K562 (cell line): ENCODE measurements at regions not wholly inside any gene's neighbourhood (a gene's known extent, or its start where the extent isn't known, plus 50 kb on each side); places are given as distances from the start of the nearest gene placed in this dataset.

Experiments
- ATAC-seq: fragments of 200-7000 bp; cut with Tn5 transposase; 3 replicates; pipeline ENCODE4 v1.9.1; 2020; ENCODE audit warnings: moderate library complexity
- BruUV-seq: library from RNA; stranded (reverse); fragments of 400-500 nt; replicated peaks from 2 replicates; lab custom pipeline; 2021; lab: Mats Ljungman, UMichigan
- CTCF ChIA-PET: fragments of 300-600 bp; formaldehyde crosslinking; extraction: SDS; loops from one replicate; lab custom pipeline; 2021; ENCODE audit warnings: low intra/inter-chr PET ratio; lab: Yijun Ruan, JAX
- POLR2A ChIA-PET: fragments of 300-600, 350-650 bp; sonication (Branson Sonifier 250); formaldehyde crosslinking; extraction: SDS; loops from one replicate; lab custom pipeline; 2021; ENCODE audit warnings: antibody characterized with exemption, inconsistent platforms; lab: Yijun Ruan, JAX
- DNase-seq, 4 experiments: peaks; one replicate each; pipeline versions ENCODE4 v3.0.0 to v3.0.0-alpha.2; 2011 to 2018; ENCODE audit warnings: low spot score in 3 of 4, mixed read lengths in 3 of 4; ENCODE audit errors: extremely low read depth in 1 of 4
- FAIRE-seq: peaks from 2 replicates; lab custom pipeline; 2011; peaks lifted over from hg19 to GRCh38; lab: Jason Lieb, UNC
- H2AFZ ChIP-seq: 2 replicates; pipeline ENCODE4 v1.6.0; 2011; ENCODE audit warnings: low read depth, low read length, control low read depth, inconsistent platforms
- H3K27ac ChIP-seq: fragments of 200-600 bp; 3 replicates; pipeline ENCODE4 v1.8.0; 2011; ENCODE audit warnings: low read depth, mild to moderate bottlenecking, control low read depth, inconsistent platforms, low read length, moderate library complexity, mixed read lengths; ENCODE audit errors: extremely low read depth
- H3K27me3 ChIP-seq, 2 experiments: fragments of 300-600 bp in 1 of 2; 2 replicates in 1 of 2; 3 replicates in 1 of 2; pipeline versions ENCODE4 v1.6.0 to v1.8.0; 2011; ENCODE audit warnings: inconsistent platforms in 2 of 2, low read length in 2 of 2, mild to moderate bottlenecking in 1 of 2, mixed read lengths in 1 of 2, moderate library complexity in 1 of 2; ENCODE audit not compliant: control insufficient read depth in 2 of 2, insufficient read depth in 2 of 2
- H3K36me3 ChIP-seq: fragments of 300-600 bp; 3 replicates; pipeline ENCODE4 v1.8.0; 2011; ENCODE audit warnings: mild to moderate bottlenecking, low read length, inconsistent platforms; ENCODE audit not compliant: control insufficient read depth, insufficient read depth
- H3K4me1 ChIP-seq, 2 experiments: fragments of 200-600 bp in 1 of 2; replicated peaks in 1 of 2; 2 replicates in 1 of 2; 3 replicates in 1 of 2; pipeline versions ENCODE4 v1.5.1 to v1.8.0; 2011; ENCODE audit warnings: inconsistent platforms in 2 of 2, low read length in 2 of 2, mild to moderate bottlenecking in 1 of 2, mixed read lengths in 1 of 2, moderate library complexity in 1 of 2; ENCODE audit not compliant: control insufficient read depth in 2 of 2, insufficient read depth in 2 of 2
- H3K4me2 ChIP-seq: 2 replicates; pipeline ENCODE4 v1.6.1; 2011; ENCODE audit warnings: low read length, control low read depth, inconsistent platforms, mixed read lengths; ENCODE audit not compliant: insufficient read depth
- H3K4me3 ChIP-seq: fragments of 200-600 bp; sonication (generic), shearing (Covaris generic); 2 replicates; pipeline ENCODE4 v1.5.1; 2016; ENCODE audit warnings: control low read depth, inconsistent platforms
- H3K79me2 ChIP-seq: fragments of 200-600 bp; 3 replicates; pipeline ENCODE4 v1.8.0; 2011; ENCODE audit warnings: low read length, inconsistent platforms; ENCODE audit not compliant: control insufficient read depth, insufficient read depth
- H3K9ac ChIP-seq, 2 experiments: 2 replicates each; pipeline versions ENCODE4 v1.6.0 to v1.6.1; 2011; ENCODE audit warnings: low read depth in 2 of 2, low read length in 2 of 2, control low read depth in 1 of 2, inconsistent platforms in 1 of 2, mild to moderate bottlenecking in 1 of 2, mixed read lengths in 1 of 2; ENCODE audit not compliant: insufficient read depth in 1 of 2
- H3K9me1 ChIP-seq: one replicate; pipeline ENCODE4 v1.6.0; 2011; ENCODE audit warnings: inconsistent platforms, mild to moderate bottlenecking, low read length, moderate library complexity; ENCODE audit not compliant: control insufficient read depth, insufficient read depth
- H3K9me3 ChIP-seq: replicated peaks from 2 replicates; pipeline ENCODE4 v1.5.1; 2011; ENCODE audit warnings: low read depth, low read length, inconsistent platforms; ENCODE audit not compliant: control insufficient read depth, insufficient read depth
- H4K20me1 ChIP-seq: replicated peaks from 2 replicates; pipeline ENCODE4 v1.6.1; 2011; ENCODE audit warnings: low read length, inconsistent platforms, mixed read lengths; ENCODE audit not compliant: control insufficient read depth, insufficient read depth
- CHCHD3 ChIP-seq: fragments of 250-450 bp; sonication (Bioruptor Pico); IDR thresholded peaks from 2 replicates; pipeline ENCODE4 v2.1.2; 2022; ENCODE audit warnings: mild to moderate bottlenecking
- ELF1 ChIP-seq: fragments of 200-800 bp; sonication (Bioruptor generic); IDR thresholded peaks from 2 replicates; pipeline ENCODE4 v1.6.1; 2016; ENCODE audit warnings: missing genetic modification characterization, missing compliant biosample characterization
- ELF2 ChIP-seq: fragments of 250-450 bp; sonication (Bioruptor Pico); IDR thresholded peaks from 2 replicates; pipeline ENCODE4 v1.5.0; 2021; ENCODE audit warnings: mild to moderate bottlenecking
- HDAC6 ChIP-seq: IDR thresholded peaks from 2 replicates; pipeline ENCODE4 v1.6.1; 2012; ENCODE audit warnings: low read depth, mild to moderate bottlenecking, control low read depth, inconsistent platforms, low read length, moderate library complexity
- HMGN3 ChIP-seq: IDR thresholded peaks from 2 replicates; pipeline ENCODE4 v1.6.1; 2011; ENCODE audit warnings: borderline replicate concordance, low read depth, mild to moderate bottlenecking, mixed read lengths, low read length; ENCODE audit not compliant: insufficient read length; ENCODE audit errors: extremely low read depth
- KDM1A ChIP-seq, 2 experiments: fragments of 450-650 bp; IDR thresholded peaks; 2 replicates each; pipeline ENCODE4 v1.6.1; 2016; ENCODE audit warnings: mild to moderate bottlenecking in 2 of 2
- KDM4B ChIP-seq, 2 experiments: fragments of 450-650 bp in 1 of 2; sonication (generic) in 1 of 2; IDR thresholded peaks; 2 replicates each; pipeline ENCODE4 v1.6.1; 2016 to 2017; ENCODE audit warnings: borderline replicate concordance in 2 of 2, antibody characterized with exemption in 1 of 2, low read depth in 1 of 2, mild to moderate bottlenecking in 1 of 2
- SMARCA5 ChIP-seq: fragments of 450-650 bp; IDR thresholded peaks from 2 replicates; pipeline ENCODE4 v1.6.1; 2016
- SMARCB1 ChIP-seq: IDR thresholded peaks from 2 replicates; pipeline ENCODE4 v1.6.1; 2011; ENCODE audit warnings: improper control_type of control experiment, low read depth; ENCODE audit not compliant: insufficient read length
- TEAD1 ChIP-seq, 2 experiments: fragments of 450-650 bp in 1 of 2; sonication (generic) in 1 of 2; formaldehyde crosslinking; IDR thresholded peaks; 2 replicates each; pipeline versions ENCODE4 v1.4.0 to v1.8.0; 2020 to 2022; ENCODE audit warnings: mild to moderate bottlenecking in 2 of 2, missing genetic modification reagents in 1 of 2
- TGIF2 ChIP-seq: sonication (generic); formaldehyde crosslinking; IDR thresholded peaks from 2 replicates; pipeline ENCODE4 v1.8.1; 2022; ENCODE audit warnings: mild to moderate bottlenecking, missing genetic modification reagents, moderate library complexity
- ZNF699 ChIP-seq: fragments of 250-450 bp; sonication (Bioruptor Pico); IDR thresholded peaks from 2 replicates; pipeline ENCODE4 v1.8.0; 2021; ENCODE audit warnings: mild to moderate bottlenecking, moderate library complexity; ENCODE audit not compliant: insufficient replicate concordance
- ZSCAN32 ChIP-seq: fragments of 450-650 bp; formaldehyde crosslinking; IDR thresholded peaks from 2 replicates; pipeline ENCODE4 v1.4.0; 2020; ENCODE audit warnings: mild to moderate bottlenecking, moderate library complexity
- WGBS: fragments of 100-300 bp; shearing (Covaris generic); methylation state at CpG from one replicate; pipeline ENCODE4 v1.1.6; 2016; ENCODE audit warnings: low coverage, mixed read lengths; ENCODE audit not compliant: insufficient coverage; ENCODE audit errors: missing lambda C conversion rate; 5-methylcytosine and 5-hydroxymethylcytosine counted together
- in situ Hi-C: fragments of 300-500 bp; cut with MboI; formaldehyde crosslinking; loops from 4 replicates; pipeline ENCODE4 v1.15.0; 2018; ENCODE audit warnings: inconsistent platforms, mixed read lengths
- intact Hi-C: fragments of 100-400 bp; cut with micrococcal nuclease; formaldehyde crosslinking; loops from 2 replicates; pipeline ENCODE4 v1.14.2; 2022
- TF ChIP-seq, protein P1 (sequence below): fragments of 200-800 bp; sonication (Bioruptor generic); IDR thresholded peaks from 2 replicates; pipeline ENCODE4 v1.6.1; 2016; ENCODE audit warnings: missing genetic modification characterization, missing compliant biosample characterization

DNA sequence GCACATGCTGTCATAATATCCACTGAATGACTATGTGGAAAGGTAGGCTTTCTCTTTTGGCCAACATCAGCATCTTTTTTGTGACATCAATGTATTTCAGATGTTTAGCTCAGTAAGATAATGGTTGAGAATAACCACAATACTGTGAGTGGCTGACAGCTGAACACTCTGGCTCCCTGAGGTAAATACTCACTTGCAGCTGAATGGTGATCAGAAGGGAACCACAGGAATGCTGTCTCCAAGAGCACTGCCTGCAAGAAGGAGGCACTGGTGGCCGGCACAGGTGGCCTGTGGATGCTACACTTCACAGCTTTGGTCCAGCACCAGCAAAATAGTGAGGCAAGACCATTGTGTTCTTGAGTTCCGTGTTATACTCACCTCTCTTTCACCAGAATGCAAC, 118.7 kb upstream of the PPM1J start:
- H3K4me2 ChIP-seq = no peak overlapping the region
- H3K36me3 ChIP-seq = no peaks in the 10 kb centered on the region
- CTCF ChIA-PET = no interaction called here
- H4K20me1 ChIP-seq = no peaks in the 10 kb centered on the region
- intact Hi-C loops = no loop called here
- no peaks in the 10 kb centered on the region for H3K79me2 ChIP-seq
- H2AFZ ChIP-seq = no peak overlapping the region
- DNase-seq (no peak), FAIRE-seq (no peak)
- H3K9me3 ChIP-seq = no peaks in the 10 kb centered on the region
- BruUV-seq = no TSS peak
- H3K9me1 ChIP-seq = no peaks in the 10 kb centered on the region
- no peak overlapping the region for H3K9ac ChIP-seq
- 11% methylated on average over 2 of the region's 2 CpGs for WGBS
- H3K4me1 ChIP-seq = no peaks in the 10 kb centered on the region; a peak in 1 of 5 replicates
- TF ChIP-seq HMGN3 = no peak
- TF ChIP-seq CHCHD3 = no peak
- TF ChIP-seq ZNF699 (CRISPR knock-in tag) = no peak
- TF ChIP-seq TGIF2 (CRISPR knock-in tag) = no peak
- TF ChIP-seq ZSCAN32 (CRISPR knock-in tag) = no peak
- no peak for TF ChIP-seq SMARCB1
- no peak for TF ChIP-seq HDAC6
- no peak for TF ChIP-seq SMARCA5
- TF ChIP-seq ELF2 (CRISPR knock-in tag) = no peak
- TF ChIP-seq KDM1A (IDR thresholded peaks at IDR 0.05) = no peak
- TF ChIP-seq TEAD1 (CRISPR knock-in tag; IDR thresholded peaks at IDR 0.05) = no peak
- no peak for TF ChIP-seq ELF1 (tag)
- TF ChIP-seq, protein P1, sequence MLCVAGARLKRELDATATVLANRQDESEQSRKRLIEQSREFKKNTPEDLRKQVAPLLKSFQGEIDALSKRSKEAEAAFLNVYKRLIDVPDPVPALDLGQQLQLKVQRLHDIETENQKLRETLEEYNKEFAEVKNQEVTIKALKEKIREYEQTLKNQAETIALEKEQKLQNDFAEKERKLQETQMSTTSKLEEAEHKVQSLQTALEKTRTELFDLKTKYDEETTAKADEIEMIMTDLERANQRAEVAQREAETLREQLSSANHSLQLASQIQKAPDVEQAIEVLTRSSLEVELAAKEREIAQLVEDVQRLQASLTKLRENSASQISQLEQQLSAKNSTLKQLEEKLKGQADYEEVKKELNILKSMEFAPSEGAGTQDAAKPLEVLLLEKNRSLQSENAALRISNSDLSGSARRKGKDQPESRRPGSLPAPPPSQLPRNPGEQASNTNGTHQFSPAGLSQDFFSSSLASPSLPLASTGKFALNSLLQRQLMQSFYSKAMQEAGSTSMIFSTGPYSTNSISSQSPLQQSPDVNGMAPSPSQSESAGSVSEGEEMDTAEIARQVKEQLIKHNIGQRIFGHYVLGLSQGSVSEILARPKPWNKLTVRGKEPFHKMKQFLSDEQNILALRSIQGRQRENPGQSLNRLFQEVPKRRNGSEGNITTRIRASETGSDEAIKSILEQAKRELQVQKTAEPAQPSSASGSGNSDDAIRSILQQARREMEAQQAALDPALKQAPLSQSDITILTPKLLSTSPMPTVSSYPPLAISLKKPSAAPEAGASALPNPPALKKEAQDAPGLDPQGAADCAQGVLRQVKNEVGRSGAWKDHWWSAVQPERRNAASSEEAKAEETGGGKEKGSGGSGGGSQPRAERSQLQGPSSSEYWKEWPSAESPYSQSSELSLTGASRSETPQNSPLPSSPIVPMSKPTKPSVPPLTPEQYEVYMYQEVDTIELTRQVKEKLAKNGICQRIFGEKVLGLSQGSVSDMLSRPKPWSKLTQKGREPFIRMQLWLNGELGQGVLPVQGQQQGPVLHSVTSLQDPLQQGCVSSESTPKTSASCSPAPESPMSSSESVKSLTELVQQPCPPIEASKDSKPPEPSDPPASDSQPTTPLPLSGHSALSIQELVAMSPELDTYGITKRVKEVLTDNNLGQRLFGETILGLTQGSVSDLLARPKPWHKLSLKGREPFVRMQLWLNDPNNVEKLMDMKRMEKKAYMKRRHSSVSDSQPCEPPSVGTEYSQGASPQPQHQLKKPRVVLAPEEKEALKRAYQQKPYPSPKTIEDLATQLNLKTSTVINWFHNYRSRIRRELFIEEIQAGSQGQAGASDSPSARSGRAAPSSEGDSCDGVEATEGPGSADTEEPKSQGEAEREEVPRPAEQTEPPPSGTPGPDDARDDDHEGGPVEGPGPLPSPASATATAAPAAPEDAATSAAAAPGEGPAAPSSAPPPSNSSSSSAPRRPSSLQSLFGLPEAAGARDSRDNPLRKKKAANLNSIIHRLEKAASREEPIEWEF (CRISPR knock-in tag) = no peak
- no peak for TF ChIP-seq KDM4B (IDR thresholded peaks at IDR 0.05; ENCODE audit: borderline replicate concordance in 2 of 2, low read depth in 1 of 2)
- TF ChIP-seq, all 486 proteins: peak for 0
- Histone ChIP-seq H3K4me3 (no peak overlapping the region), H3K27me3 (peaks cover 0 to 13% of the 10 kb centered on the region in 2 experiments; a peak in 4 of 5 replicates), H3K27ac (no peak overlapping the region)
- POLR2A ChIA-PET = interaction anchor here (1.2 kb wide), 1 partner anchor 12 kb away, joined by 3 read pairs; no protein-coding TSS in a partner anchor
- ATAC-seq = no peak
- in situ Hi-C loops = no loop called here
